K562 (cell line): ENCODE measurements at regions not wholly inside any gene's neighbourhood (a gene's known extent, or its start where the extent isn't known, plus 50 kb on each side); places are given as distances from the start of the nearest gene placed in this dataset.

Source experiments
- ATAC-seq: fragments of 200-7000 bp; cut with Tn5 transposase; 3 replicates; pipeline ENCODE4 v1.9.1; 2020; ENCODE audit warnings: moderate library complexity
- BruUV-seq: library from RNA; stranded (reverse); fragments of 400-500 nt; replicated peaks from 2 replicates; lab custom pipeline; 2021; lab: Mats Ljungman, UMichigan
- CTCF ChIA-PET: fragments of 300-600 bp; formaldehyde crosslinking; extraction: SDS; loops from one replicate; lab custom pipeline; 2021; ENCODE audit warnings: low intra/inter-chr PET ratio; lab: Yijun Ruan, JAX
- POLR2A ChIA-PET: fragments of 300-600, 350-650 bp; sonication (Branson Sonifier 250); formaldehyde crosslinking; extraction: SDS; loops from one replicate; lab custom pipeline; 2021; ENCODE audit warnings: antibody characterized with exemption, inconsistent platforms; lab: Yijun Ruan, JAX
- DNase-seq, 4 experiments: peaks; one replicate each; pipeline versions ENCODE4 v3.0.0 to v3.0.0-alpha.2; 2011 to 2018; ENCODE audit warnings: low spot score in 3 of 4, mixed read lengths in 3 of 4; ENCODE audit errors: extremely low read depth in 1 of 4
- FAIRE-seq: peaks from 2 replicates; lab custom pipeline; 2011; peaks lifted over from hg19 to GRCh38; lab: Jason Lieb, UNC
- H2AFZ ChIP-seq: 2 replicates; pipeline ENCODE4 v1.6.0; 2011; ENCODE audit warnings: low read depth, low read length, control low read depth, inconsistent platforms
- H3K27ac ChIP-seq: fragments of 200-600 bp; 3 replicates; pipeline ENCODE4 v1.8.0; 2011; ENCODE audit warnings: low read depth, mild to moderate bottlenecking, control low read depth, inconsistent platforms, low read length, moderate library complexity, mixed read lengths; ENCODE audit errors: extremely low read depth
- H3K27me3 ChIP-seq, 2 experiments: fragments of 300-600 bp in 1 of 2; 2 replicates in 1 of 2; 3 replicates in 1 of 2; pipeline versions ENCODE4 v1.6.0 to v1.8.0; 2011; ENCODE audit warnings: inconsistent platforms in 2 of 2, low read length in 2 of 2, mild to moderate bottlenecking in 1 of 2, mixed read lengths in 1 of 2, moderate library complexity in 1 of 2; ENCODE audit not compliant: control insufficient read depth in 2 of 2, insufficient read depth in 2 of 2
- H3K36me3 ChIP-seq: fragments of 300-600 bp; 3 replicates; pipeline ENCODE4 v1.8.0; 2011; ENCODE audit warnings: mild to moderate bottlenecking, low read length, inconsistent platforms; ENCODE audit not compliant: control insufficient read depth, insufficient read depth
- H3K4me1 ChIP-seq, 2 experiments: fragments of 200-600 bp in 1 of 2; replicated peaks in 1 of 2; 2 replicates in 1 of 2; 3 replicates in 1 of 2; pipeline versions ENCODE4 v1.5.1 to v1.8.0; 2011; ENCODE audit warnings: inconsistent platforms in 2 of 2, low read length in 2 of 2, mild to moderate bottlenecking in 1 of 2, mixed read lengths in 1 of 2, moderate library complexity in 1 of 2; ENCODE audit not compliant: control insufficient read depth in 2 of 2, insufficient read depth in 2 of 2
- H3K4me2 ChIP-seq: 2 replicates; pipeline ENCODE4 v1.6.1; 2011; ENCODE audit warnings: low read length, control low read depth, inconsistent platforms, mixed read lengths; ENCODE audit not compliant: insufficient read depth
- H3K4me3 ChIP-seq: fragments of 200-600 bp; sonication (generic), shearing (Covaris generic); 2 replicates; pipeline ENCODE4 v1.5.1; 2016; ENCODE audit warnings: control low read depth, inconsistent platforms
- H3K79me2 ChIP-seq: fragments of 200-600 bp; 3 replicates; pipeline ENCODE4 v1.8.0; 2011; ENCODE audit warnings: low read length, inconsistent platforms; ENCODE audit not compliant: control insufficient read depth, insufficient read depth
- H3K9ac ChIP-seq, 2 experiments: 2 replicates each; pipeline versions ENCODE4 v1.6.0 to v1.6.1; 2011; ENCODE audit warnings: low read depth in 2 of 2, low read length in 2 of 2, control low read depth in 1 of 2, inconsistent platforms in 1 of 2, mild to moderate bottlenecking in 1 of 2, mixed read lengths in 1 of 2; ENCODE audit not compliant: insufficient read depth in 1 of 2
- H3K9me1 ChIP-seq: one replicate; pipeline ENCODE4 v1.6.0; 2011; ENCODE audit warnings: inconsistent platforms, mild to moderate bottlenecking, low read length, moderate library complexity; ENCODE audit not compliant: control insufficient read depth, insufficient read depth
- H3K9me3 ChIP-seq: replicated peaks from 2 replicates; pipeline ENCODE4 v1.5.1; 2011; ENCODE audit warnings: low read depth, low read length, inconsistent platforms; ENCODE audit not compliant: control insufficient read depth, insufficient read depth
- H4K20me1 ChIP-seq: replicated peaks from 2 replicates; pipeline ENCODE4 v1.6.1; 2011; ENCODE audit warnings: low read length, inconsistent platforms, mixed read lengths; ENCODE audit not compliant: control insufficient read depth, insufficient read depth
- SRF ChIP-seq, 2 experiments: fragments of 250-450, 450-650 bp in 1 of 2; sonication (Bioruptor Pico) in 1 of 2; sonication (generic) in 1 of 2; formaldehyde crosslinking; IDR thresholded peaks; 2 replicates each; pipeline versions ENCODE4 v1.5.0 to v1.5.1; 2020 to 2022; ENCODE audit warnings: mild to moderate bottlenecking in 1 of 2, missing genetic modification reagents in 1 of 2
- SRSF3 ChIP-seq: fragments of 200-400 bp; formaldehyde crosslinking; IDR thresholded peaks from 2 replicates; pipeline ENCODE4 v1.6.1; 2016; ENCODE audit warnings: mild to moderate bottlenecking, low read length, moderate library complexity; ENCODE audit not compliant: insufficient read depth
- STAT5A ChIP-seq: IDR thresholded peaks from 2 replicates; pipeline ENCODE4 v1.6.1; 2012; ENCODE audit warnings: low read length, inconsistent platforms, borderline replicate concordance
- ZNF253 ChIP-seq: fragments of 250-450 bp; sonication (Bioruptor Pico); conservative IDR thresholded peaks from 2 replicates; pipeline ENCODE4 v1.6.1; 2021; ENCODE audit warnings: mild to moderate bottlenecking
- WGBS: fragments of 100-300 bp; shearing (Covaris generic); methylation state at CpG from one replicate; pipeline ENCODE4 v1.1.6; 2016; ENCODE audit warnings: low coverage, mixed read lengths; ENCODE audit not compliant: insufficient coverage; ENCODE audit errors: missing lambda C conversion rate; 5-methylcytosine and 5-hydroxymethylcytosine counted together
- in situ Hi-C: fragments of 300-500 bp; cut with MboI; formaldehyde crosslinking; loops from 4 replicates; pipeline ENCODE4 v1.15.0; 2018; ENCODE audit warnings: inconsistent platforms, mixed read lengths
- intact Hi-C: fragments of 100-400 bp; cut with micrococcal nuclease; formaldehyde crosslinking; loops from 2 replicates; pipeline ENCODE4 v1.14.2; 2022

GRCh38 chr2:18074476-18074875, 196.0 kb downstream of the KCNS3 start:
- Histone ChIP-seq H3K9me3 (no peaks in the 10 kb centered on the region; the same call in 1 of the 2 replicates), H3K9ac (no peak overlapping the region), H3K9me1 (no peaks in the 10 kb centered on the region), H4K20me1 (no peaks in the 10 kb centered on the region), H3K4me3 (no peak overlapping the region), H3K36me3 (no peaks in the 10 kb centered on the region), H3K4me1 (no peaks in the 10 kb centered on the region), H3K79me2 (no peaks in the 10 kb centered on the region), H3K4me2 (no peak overlapping the region), H3K27me3 (no peaks in the 10 kb centered on the region), H2AFZ (no peak overlapping the region), H3K27ac (no peak overlapping the region)
- BruUV-seq = no TSS peak
- ATAC-seq (no peak), DNase-seq (no peak), FAIRE-seq (no peak)
- CTCF ChIA-PET = no interaction called here
- POLR2A ChIA-PET = no interaction called here
- WGBS = 2% methylated on average over 5 of the region's 5 CpGs
- intact Hi-C loops = no loop called here
- in situ Hi-C loops = no loop called here
- TF ChIP-seq SRF (CRISPR knock-in tag; IDR thresholded peaks at IDR 0.05) = no peak
- TF ChIP-seq ZNF253 (CRISPR knock-in tag) = no peak

GRCh38 chr2:18073601-18074000, 195.1 kb downstream of the KCNS3 start:
- in situ Hi-C loops = no loop called here
- WGBS = 0% methylated on average over 2 of the region's 2 CpGs
- FAIRE-seq = no peak

More at GRCh38 chr2:18073601-18074000, 195.1 kb downstream of the KCNS3 start:
- POLR2A ChIA-PET = no interaction called here
- CTCF ChIA-PET = no interaction called here
- Histone ChIP-seq H3K79me2 (no peaks in the 10 kb centered on the region), H3K4me2 (no peak overlapping the region), H3K9ac (no peak overlapping the region), H3K4me1 (no peaks in the 10 kb centered on the region), H3K4me3 (no peak overlapping the region), H3K27me3 (no peaks in the 10 kb centered on the region), H3K9me3 (no peaks in the 10 kb centered on the region; the same call in 1 of the 2 replicates), H3K36me3 (no peaks in the 10 kb centered on the region), H3K9me1 (no peaks in the 10 kb centered on the region), H4K20me1 (no peaks in the 10 kb centered on the region)
- ATAC-seq = no peak
- TF ChIP-seq SRSF3 (no peak), STAT5A (no peak)
- TF ChIP-seq, all 486 proteins: peak for 0
- DNase-seq = no peak
- intact Hi-C loops = no loop called here
- no peak overlapping the region for H3K27ac ChIP-seq
- no peak overlapping the region for H2AFZ ChIP-seq
- no TSS peak for BruUV-seq
